ENCODE measurements at regions not wholly inside any gene's neighbourhood (a gene's known extent, or its start where the extent isn't known, plus 50 kb on each side); places are given as distances from the start of the nearest gene placed in this dataset.

- TF ChIP-seq CTCF (IDR thresholded peaks at IDR 0.05; ENCODE audit: insufficient read depth, low read depth, low read length, missing control alignments), result no peak
- DNase-seq (ENCODE audit: low read depth), result no peak
- no peak overlapping the region for H3K4me3 ChIP-seq (ENCODE audit: low read depth, low read length)
Observed at GRCh38 chr2:238967031-238967977, 119.4 kb downstream of the TWIST2 start.

DNA sequence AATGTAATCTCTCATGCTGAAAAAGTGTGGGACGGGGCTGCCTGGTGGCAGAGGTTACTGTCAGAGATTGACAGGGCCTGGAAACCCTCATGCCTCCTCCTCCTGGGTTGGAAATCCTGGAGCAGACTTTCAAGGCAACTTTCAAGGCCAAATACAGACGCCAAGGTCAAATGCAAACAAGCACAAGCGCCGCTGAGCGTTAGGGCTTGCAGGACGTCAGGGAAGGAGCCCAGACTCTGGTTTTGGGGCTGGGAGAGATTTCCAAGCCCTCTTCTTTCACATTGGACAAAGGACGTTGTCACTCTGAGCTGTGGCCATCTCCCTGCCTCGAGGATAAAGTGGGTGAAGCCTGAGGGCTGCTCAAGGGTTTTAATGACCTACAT lies 120.1 kb downstream of the TWIST2 start:
- DNase-seq (ENCODE audit: low read depth), result no peak
- no peak for TF ChIP-seq CTCF (IDR thresholded peaks at IDR 0.05; ENCODE audit: insufficient read depth, low read depth, low read length, missing control alignments)
- H3K4me3 ChIP-seq (ENCODE audit: low read depth, low read length), result no peak overlapping the region

DNA sequence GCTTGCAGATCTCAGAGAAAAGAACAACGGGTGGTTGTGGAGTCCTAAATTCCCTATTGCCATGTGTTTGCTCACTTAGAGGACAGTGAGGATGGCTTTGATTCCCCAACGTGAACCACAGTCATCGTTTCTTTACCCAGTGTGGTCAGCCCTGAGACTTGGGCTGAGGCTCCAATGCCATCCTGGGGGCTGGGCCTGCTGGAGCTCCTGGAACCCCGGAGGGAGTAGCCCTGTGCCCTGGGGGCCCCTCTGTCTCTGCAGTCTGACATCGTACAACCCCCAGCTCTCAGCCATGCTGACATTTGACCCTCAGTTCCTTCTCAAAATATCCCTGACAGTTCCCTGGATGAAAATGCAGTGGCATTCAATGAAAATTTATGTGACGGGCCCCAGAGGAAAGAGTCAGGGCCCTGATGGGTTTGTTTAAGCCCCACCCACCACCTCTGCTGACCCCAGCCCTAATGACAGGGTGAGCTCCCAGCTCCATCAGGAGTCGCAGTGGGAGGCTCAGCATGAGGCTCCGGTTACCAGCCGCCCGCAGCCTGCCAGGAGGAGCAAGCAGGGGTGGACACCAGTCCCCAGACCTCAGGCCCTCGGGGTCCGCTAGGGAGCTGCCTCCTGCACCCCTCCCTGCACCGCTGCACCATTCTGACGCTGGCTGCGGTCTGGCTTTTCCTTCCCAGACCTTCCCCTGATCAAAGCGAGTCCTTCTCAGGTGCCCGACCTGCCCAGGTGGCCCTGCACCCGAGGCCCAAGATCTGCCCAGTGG lies 120.9 kb downstream of the TWIST2 start:
- TF ChIP-seq CTCF (IDR thresholded peaks at IDR 0.05; ENCODE audit: insufficient read depth, low read depth, low read length, missing control alignments), result no peak
- H3K4me3 ChIP-seq (ENCODE audit: low read depth, low read length), result no peak overlapping the region
- no peak for DNase-seq (ENCODE audit: low read depth)

- no peak overlapping the region for H3K4me3 ChIP-seq (ENCODE audit: low read depth, low read length)
- no peak for TF ChIP-seq CTCF (IDR thresholded peaks at IDR 0.05; ENCODE audit: insufficient read depth, low read depth, low read length, missing control alignments)
- no peak for DNase-seq (ENCODE audit: low read depth)
Observed at GRCh38 chr2:238969857-238970256, 122.0 kb downstream of the TWIST2 start.

GRCh38 chr2:238970553-238971081 lies 122.7 kb downstream of the TWIST2 start:
- no peak overlapping the region for H3K4me3 ChIP-seq (ENCODE audit: low read depth, low read length)
- peak; percentile 98 for TF ChIP-seq CTCF (IDR thresholded peaks at IDR 0.05; ENCODE audit: insufficient read depth, low read depth, low read length, missing control alignments)
- peak; percentile 49 for DNase-seq (ENCODE audit: low read depth)

DNA sequence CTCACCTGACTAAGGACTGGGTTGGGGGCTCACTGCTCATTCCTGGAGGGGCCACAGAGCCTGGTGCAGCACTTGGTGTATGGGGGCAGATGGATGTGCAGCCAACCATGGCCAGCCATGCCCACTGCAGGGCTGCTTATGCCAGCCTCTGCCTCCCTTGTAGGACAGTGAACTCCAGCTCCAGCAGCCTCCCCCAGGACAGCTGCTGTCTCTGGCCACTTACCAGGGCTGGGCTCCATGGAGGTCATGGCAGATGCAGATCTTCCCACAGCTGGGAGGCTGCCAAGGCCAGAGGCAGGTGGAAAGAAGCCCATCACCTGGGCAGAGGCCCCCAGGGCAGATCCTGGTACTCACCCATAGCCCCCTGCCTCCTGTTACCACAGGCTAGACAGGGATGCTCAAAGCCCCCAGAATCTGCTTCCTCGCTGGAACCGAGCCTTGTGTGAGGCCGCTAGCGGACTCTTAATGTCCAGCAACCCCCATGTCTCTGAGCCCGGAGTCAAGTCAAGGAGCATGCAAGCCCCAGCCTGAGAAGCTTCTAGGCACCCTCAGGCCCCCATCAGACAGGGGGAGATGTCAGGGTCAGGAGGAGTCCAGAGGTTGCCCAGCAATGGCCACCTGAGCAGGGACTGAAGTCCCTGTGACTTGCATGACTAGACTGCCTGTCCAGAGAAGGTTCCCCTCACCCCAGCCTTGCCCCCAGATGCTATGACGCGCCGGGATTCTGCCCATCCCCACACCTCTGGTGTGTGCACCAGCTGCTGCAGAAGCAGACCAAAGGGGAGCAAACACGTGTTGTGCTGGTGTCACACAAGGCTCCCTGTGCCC lies 123.6 kb downstream of the TWIST2 start:
- no peak overlapping the region for H3K4me3 ChIP-seq (ENCODE audit: low read depth, low read length)
- TF ChIP-seq CTCF (IDR thresholded peaks at IDR 0.05; ENCODE audit: insufficient read depth, low read depth, low read length, missing control alignments), result no peak
- no peak for DNase-seq (ENCODE audit: low read depth)

All from GM12865 (cell line).